Left ventricle myocardium inferior (tissue), 1 donor: ENCODE measurements at regions not wholly inside any gene's neighbourhood (a gene's known extent, or its start where the extent isn't known, plus 50 kb on each side); places are given as distances from the start of the nearest gene placed in this dataset.

Experiments
- DNase-seq: peaks from one replicate; pipeline ENCODE4 v3.0.0-alpha.2; 2020
- H3K27ac ChIP-seq: fragments of 200-600 bp; replicated peaks from 2 replicates; pipeline ENCODE4 v1.8.0; 2021
- H3K27me3 ChIP-seq: fragments of 200-600 bp; 2 replicates; pipeline ENCODE4 v1.8.0; 2021; ENCODE audit warnings: low read depth
- H3K36me3 ChIP-seq: fragments of 200-600 bp; 2 replicates; pipeline ENCODE4 v1.8.0; 2021
- H3K4me1 ChIP-seq: fragments of 200-600 bp; 2 replicates; pipeline ENCODE4 v1.8.0; 2021
- H3K4me3 ChIP-seq: fragments of 200-600 bp; 2 replicates; pipeline ENCODE4 v1.8.0; 2021; ENCODE audit warnings: mild to moderate bottlenecking, moderate library complexity
- H3K9me3 ChIP-seq: fragments of 200-600 bp; replicated peaks from 2 replicates; pipeline ENCODE4 v1.8.0; 2021
- intact Hi-C: fragments of 100-400 bp; cut with micrococcal nuclease; formaldehyde crosslinking; loops from one replicate; pipeline ENCODE4 v1.11.0; 2022
- TF ChIP-seq, protein P1 (sequence below): fragments of 200-600 bp; IDR thresholded peaks from 2 replicates; pipeline ENCODE4 v1.8.0; 2021; ENCODE audit warnings: antibody characterized with exemption, mild to moderate bottlenecking, borderline replicate concordance
- donor health status: DM: no; HTN: yes; CAD: no; lungs with severe emphysema.

DNA sequence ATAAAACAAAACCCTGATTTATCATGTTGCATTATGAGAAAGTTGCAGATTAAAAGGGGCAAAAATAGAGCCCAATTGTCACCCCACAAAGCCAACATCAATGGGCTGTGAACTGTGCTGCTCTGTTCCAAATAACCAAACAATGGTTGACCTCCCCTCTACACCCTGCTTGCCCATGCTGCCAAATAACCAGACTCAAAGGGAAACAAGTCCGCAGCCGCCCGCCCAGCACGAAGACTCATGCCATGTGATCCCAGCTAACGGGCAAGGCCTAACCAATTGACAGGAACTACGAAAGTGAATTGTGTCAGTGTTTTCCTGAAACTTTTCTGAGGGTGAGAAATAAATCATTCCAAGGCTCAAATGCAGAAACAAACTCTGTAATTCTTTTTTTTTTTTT lies 97.9 kb upstream of the RIOK3 start:
- H3K4me3 ChIP-seq, result no peak overlapping the region
- H3K27me3 ChIP-seq, result no peaks in the 10 kb centered on the region
- H3K36me3 ChIP-seq, result peaks cover 13% of the 10 kb centered on the region
- H3K9me3 ChIP-seq, result no peaks in the 10 kb centered on the region
- intact Hi-C loops, result loop anchor here (5.0 kb wide), 1 partner anchor 223 kb away; no protein-coding TSS in a partner anchor
- H3K4me1 ChIP-seq, result peaks cover 33% of the 10 kb centered on the region
- no peak overlapping the region for H3K27ac ChIP-seq
- DNase-seq, result no peak
- TF ChIP-seq, protein P1, sequence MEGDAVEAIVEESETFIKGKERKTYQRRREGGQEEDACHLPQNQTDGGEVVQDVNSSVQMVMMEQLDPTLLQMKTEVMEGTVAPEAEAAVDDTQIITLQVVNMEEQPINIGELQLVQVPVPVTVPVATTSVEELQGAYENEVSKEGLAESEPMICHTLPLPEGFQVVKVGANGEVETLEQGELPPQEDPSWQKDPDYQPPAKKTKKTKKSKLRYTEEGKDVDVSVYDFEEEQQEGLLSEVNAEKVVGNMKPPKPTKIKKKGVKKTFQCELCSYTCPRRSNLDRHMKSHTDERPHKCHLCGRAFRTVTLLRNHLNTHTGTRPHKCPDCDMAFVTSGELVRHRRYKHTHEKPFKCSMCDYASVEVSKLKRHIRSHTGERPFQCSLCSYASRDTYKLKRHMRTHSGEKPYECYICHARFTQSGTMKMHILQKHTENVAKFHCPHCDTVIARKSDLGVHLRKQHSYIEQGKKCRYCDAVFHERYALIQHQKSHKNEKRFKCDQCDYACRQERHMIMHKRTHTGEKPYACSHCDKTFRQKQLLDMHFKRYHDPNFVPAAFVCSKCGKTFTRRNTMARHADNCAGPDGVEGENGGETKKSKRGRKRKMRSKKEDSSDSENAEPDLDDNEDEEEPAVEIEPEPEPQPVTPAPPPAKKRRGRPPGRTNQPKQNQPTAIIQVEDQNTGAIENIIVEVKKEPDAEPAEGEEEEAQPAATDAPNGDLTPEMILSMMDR, result no peak

- Histone ChIP-seq H3K4me1 (peaks cover 33% of the 10 kb centered on the region), H3K9me3 (no peaks in the 10 kb centered on the region), H3K27me3 (peaks cover 3% of the 10 kb centered on the region), H3K4me3 (no peak overlapping the region), H3K27ac (peak overlapping the region; percentile 76), H3K36me3 (peaks cover 4% of the 10 kb centered on the region)
- intact Hi-C loops, result loop anchor here (5.0 kb wide), 1 partner anchor 224 kb away; no protein-coding TSS in a partner anchor
- no peak for DNase-seq
- TF ChIP-seq, protein P1, result no peak
Measured at GRCh38 chr18:23356424-23356823, 96.7 kb upstream of the RIOK3 start.

GRCh38 chr18:23356915-23357601 lies 96.0 kb upstream of the RIOK3 start:
- DNase-seq, result no peak
- H3K36me3 ChIP-seq, result no peaks in the 10 kb centered on the region
- H3K4me3 ChIP-seq, result peak overlapping the region; percentile 44
- intact Hi-C loops, result loop anchor here (5.0 kb wide), 1 partner anchor 225 kb away; no protein-coding TSS in a partner anchor
- peaks cover 33% of the 10 kb centered on the region for H3K4me1 ChIP-seq
- TF ChIP-seq, protein P1, result no peak
- no peaks in the 10 kb centered on the region for H3K9me3 ChIP-seq
- peaks cover 3% of the 10 kb centered on the region for H3K27me3 ChIP-seq
- H3K27ac ChIP-seq, result peak overlapping the region; percentile 76

DNA sequence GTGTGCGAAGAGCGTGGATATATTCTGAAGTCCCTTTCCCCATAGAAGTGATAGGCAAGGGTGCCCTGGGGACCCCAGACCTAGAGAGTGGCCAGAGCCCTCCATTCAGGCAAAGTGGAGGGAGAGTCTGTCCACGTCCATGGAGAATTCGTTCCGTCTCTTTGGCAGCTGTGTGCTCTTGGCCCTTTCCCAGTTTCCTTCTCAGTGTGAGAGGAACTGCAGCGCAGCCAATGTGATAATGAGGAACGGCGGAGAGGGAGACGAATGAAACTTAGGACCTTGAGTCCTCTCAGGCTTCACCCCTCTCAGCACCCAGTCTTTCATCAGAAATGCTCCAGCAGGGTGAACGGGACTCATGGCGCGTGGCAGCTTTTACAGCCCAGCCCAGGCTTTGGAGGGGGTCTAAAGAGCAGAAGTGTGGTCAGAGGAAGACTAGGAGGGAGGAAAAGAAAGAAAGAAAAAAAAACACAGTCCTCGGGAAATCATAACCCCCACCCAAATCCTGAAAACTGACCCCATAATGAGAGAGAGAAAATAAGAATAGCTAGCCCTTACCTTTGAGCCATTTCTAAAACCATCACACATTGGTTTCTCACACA lies 95.0 kb upstream of the RIOK3 start:
- Histone ChIP-seq H3K4me1 (peaks cover 33% of the 10 kb centered on the region), H3K27ac (peak overlapping the region; percentile 76), H3K27me3 (peaks cover 3% of the 10 kb centered on the region), H3K36me3 (no peaks in the 10 kb centered on the region), H3K4me3 (peak overlapping the region; percentile 44), H3K9me3 (no peaks in the 10 kb centered on the region)
- peak; percentile 74 for DNase-seq
- intact Hi-C loops, result loop anchor here (5.0 kb wide), 1 partner anchor 226 kb away; no protein-coding TSS in a partner anchor
- TF ChIP-seq, protein P1, result no peak

DNA sequence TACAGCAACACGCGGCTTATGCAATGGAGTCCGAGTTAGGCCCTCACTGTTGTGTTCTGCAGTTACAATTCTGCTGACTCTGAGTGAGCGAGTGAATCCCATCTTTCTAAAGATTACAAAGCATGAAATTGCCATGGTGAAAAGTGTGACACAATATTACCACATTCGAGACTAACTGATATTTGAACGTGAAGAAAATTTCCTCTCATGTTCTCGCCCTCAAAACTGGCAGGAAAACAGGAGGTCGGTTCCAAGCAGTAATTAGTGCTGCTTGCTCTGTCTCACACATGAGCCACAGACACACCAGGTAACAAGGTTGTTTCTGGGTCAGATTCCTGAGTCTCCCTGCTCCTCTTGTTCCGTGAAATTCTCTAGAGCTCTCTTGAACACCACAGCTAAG lies 93.7 kb upstream of the RIOK3 start:
- Histone ChIP-seq H3K9me3 (no peaks in the 10 kb centered on the region), H3K4me3 (no peak overlapping the region), H3K27ac (peak overlapping the region; percentile 76), H3K36me3 (no peaks in the 10 kb centered on the region), H3K27me3 (peaks cover 3% of the 10 kb centered on the region), H3K4me1 (peaks cover 33% of the 10 kb centered on the region)
- intact Hi-C loops, result loop anchor here (5.0 kb wide), 1 partner anchor 227 kb away; no protein-coding TSS in a partner anchor
- TF ChIP-seq, protein P1, result no peak
- DNase-seq, result no peak
